MV-4-11 (cell line): ENCODE measurements at regions not wholly inside any gene's neighbourhood (a gene's known extent, or its start where the extent isn't known, plus 50 kb on each side); places are given as distances from the start of the nearest gene placed in this dataset.
A peak's percentile ranks its signal among the peaks of the same experiment; 100 is the strongest.

Source experiments
- DNase-seq: peaks from one replicate; lab custom pipeline; 2025; lab: John Stamatoyannopoulos, UW

DNA sequence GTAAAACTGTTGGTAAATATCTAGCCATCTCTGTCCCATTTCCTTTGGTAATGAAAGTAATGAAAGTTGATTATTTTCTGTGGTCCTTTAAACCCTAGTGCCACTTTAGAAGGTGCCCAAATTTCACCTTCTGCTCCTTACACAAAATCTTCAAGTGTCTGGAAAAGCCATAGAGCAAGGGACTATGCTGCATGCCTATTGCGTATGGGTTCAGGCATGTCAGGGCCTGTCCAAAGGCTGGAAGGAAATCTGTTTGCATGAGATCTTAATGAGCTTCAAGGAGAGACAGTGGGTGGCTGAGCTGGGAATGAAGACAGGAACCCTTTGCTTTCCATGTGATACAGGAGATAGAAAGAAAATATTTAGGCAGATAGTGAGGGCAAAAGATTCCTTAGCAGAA is 66.6 kb upstream of the CCN6 start:
- no peak for DNase-seq

DNA sequence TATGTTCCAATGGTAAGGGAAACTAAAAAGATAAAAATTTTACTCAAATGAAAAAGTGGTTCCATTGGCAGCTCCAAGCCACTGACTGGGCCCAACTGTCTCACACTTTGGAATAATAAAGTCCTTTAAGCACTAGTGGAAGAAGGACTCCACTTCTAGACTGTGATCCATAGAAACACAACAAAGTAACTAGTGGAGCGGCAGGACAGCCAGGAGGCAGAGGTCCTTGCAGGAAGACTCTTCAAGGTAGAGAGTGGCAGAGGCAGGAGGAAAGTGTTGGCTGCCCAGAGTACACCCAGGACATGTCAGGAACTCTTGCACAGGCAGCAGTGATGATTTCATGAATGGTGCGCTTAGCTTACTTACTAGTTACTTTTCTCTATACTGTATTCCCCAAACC is 65.0 kb upstream of the CCN6 start:
- no peak for DNase-seq

DNA sequence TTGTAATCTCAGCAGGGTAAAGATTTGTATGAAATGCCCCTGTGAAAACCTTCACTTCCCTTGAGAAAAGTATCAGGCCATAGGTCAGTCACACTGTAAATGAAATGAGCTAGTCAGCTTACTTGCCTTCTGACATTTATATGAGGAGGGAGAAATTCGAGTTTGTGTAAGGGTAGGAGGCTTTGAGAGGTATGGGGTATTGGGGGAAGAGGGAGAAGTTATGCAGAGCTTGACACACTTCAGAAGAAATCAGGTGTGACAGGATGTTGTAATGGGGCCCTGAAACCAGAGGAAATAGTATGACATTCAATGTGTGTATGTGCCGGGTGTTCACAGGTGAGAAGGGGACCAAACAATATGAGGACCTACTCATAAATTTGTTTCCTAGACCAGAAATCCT is 64.2 kb upstream of the CCN6 start:
- DNase-seq, result no peak

DNA sequence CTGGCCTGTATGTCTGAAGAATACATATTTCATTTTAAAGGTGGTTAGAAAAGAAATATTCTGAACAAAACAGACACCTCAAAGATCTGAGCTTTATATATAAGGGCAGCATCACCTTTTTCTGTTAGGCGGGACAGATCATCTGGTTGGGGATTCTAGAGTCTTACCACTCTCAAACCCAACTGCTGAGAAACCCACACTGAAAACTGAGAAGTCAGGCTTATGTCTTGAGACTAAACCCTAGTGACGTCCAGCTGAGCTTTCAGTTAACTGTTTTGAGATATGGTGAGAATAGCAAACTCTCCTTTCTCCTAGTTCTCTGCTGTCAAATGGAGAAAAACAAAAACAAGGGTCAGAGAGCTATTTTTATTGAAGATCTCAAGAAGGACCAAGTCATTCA is 63.7 kb upstream of the CCN6 start:
- DNase-seq, result no peak

DNA sequence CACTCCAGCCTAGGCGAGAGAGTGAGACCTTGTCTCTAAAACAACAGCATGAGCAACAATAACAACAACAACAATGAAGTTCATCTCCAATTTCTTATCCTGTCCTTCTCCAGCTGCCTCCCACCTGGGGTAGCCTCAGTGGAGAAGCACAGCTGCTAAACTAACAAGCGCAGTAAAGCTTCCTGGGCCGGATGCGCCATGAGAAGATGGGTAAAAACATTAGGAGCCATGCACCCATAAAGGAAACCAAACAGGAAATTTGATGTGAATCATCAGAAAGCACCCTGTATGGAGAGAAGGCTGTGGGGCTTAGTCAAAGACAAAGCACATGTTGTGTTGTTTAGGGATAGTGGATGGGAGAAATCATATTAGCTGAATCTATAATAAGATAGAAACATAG is 61.1 kb upstream of the CCN6 start:
- peak; percentile 41 for DNase-seq

DNA sequence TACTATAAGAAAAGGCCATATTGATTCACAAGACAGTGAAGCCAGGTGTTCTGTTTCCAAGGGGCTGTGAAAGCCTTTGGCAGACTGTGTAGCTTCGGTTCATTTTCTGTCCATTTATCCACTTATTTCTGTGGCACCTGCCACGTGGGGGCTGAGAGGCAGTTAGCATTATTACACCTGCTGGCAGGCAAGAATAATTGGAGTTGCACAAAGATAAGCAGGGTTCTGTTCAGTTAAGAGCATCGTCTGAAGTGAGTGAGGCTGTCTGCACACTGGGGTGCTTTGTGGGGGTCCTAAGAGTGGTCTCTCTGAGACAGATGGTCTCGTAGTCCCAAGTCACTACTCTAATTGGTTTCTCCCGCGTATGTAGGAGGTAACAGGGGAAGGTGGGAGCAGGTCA is 60.6 kb upstream of the CCN6 start:
- DNase-seq, result no peak

DNA sequence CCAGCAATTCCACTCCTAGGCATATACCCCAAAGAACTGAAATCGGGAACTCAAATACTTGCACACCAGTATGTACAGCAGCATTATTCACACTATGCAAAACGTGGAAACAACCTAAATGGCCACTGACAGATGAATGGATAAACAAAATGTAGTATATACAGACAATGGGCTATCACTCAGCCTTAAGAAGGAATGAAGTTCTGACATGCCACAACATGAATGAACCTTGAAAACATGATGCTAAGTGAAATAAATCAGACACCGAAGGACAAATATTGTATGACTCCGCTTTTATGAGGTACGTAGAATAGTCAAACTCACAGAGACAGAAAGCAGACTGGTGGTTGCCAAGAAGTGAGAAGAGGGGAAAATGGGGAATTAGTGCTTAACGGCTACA is 59.1 kb upstream of the CCN6 start:
- no peak for DNase-seq

DNA sequence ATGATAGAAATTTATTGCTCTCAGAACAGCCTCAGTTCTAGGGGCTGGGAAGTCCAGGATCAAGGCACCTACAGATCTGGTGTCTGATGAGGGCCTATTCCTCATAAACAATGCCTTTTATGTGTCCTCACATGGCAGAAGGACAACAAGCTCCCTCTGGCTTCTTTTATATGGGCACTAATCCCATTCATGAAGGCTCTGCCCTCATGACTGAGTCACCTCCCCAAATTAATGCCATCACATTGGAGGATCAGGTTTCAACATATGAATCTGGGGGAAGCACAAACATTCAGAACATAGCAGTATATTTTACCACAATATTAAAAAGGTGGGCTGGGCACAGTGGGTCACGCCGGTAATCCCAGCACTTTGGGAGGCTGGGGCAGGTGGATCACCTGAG is 58.5 kb upstream of the CCN6 start:
- no peak for DNase-seq

DNA sequence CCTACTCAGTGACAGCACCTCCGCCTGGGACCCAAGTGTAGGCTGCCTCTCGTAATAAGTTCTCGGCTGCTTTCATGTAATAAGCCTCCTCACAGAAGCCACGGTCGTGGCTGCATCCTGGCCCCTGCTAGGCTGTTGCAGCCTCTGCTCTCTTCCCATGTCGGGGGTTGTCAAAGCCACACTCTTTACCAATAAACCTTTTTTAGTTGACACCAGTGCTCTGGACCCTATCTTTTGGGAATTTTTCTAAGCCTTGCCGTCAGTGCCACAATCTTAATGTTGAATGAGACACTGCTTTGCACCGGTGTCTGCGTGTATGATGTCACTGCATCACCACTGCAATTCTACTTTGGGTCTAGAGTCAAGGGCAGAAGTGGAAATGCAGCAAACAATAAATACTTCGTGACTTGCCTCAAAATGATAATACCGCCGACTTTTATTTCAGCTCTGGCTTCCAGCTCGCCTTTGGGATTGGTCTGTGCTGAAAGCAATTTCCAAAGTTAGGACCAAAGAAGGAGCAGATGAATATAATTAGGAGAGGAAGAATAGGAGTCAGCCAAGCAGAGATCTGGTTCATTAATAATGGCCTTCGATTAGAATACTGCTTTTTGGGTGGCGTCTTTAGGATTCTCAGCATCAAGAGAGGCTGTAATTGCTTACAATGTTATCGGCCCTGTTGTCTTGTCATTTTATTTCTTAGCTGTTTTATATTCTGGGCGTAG is 57.6 kb upstream of the CCN6 start:
- DNase-seq, result no peak

DNA sequence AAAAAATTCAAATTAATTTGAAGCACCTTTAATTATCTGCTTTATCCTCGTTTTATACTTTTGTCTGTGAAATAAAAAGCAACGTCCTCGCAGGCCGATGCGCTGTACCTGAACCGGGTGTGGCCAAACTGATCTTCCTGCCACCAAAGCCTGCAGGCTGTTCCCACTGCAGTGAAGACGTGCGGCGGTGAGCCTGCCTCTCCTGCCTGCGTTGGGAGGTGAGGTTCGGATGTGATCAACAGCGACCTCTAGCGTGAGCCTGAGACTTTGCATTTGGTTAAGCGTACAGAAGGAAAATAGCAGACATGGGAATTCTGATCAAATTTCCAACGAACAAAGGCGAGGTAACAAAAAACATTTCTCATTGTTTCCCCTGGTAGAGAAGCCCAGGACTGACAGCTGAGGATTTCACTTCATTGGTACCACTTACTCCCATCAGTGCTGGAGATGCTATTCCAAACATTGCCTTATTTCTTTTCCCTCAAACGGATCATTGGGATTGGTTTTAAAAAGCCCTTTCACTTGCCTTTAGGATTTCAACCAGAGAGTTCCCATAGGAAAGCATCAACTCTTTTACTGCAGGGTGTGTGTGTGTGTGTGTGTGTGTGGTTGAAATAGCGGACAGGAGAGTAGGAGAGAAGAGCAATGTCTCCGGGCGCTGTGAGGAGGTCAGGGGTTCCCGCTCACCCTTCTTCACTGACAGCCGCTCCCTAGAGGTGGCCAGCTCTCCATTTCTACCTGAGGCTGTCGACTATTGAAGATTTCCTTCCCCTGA is 56.6 kb upstream of the CCN6 start:
- peak; percentile 41 for DNase-seq

DNA sequence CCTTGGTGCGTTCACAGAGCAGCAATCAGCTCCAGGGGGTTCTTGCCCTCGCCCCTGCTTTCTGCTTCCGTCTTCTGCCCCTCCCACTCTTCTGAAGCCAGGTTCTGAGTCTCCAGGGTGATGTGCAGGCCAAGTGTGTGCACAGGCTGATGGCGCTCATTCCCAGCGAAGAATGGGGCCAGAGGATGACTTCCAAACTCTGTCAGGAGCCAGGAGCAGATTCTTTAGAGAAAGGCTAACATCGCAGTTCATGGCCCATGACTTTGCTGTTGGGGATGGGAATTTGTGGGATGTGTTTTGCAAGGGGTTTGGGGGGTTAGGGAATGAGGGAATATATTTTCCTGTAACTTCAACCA is 56.1 kb upstream of the CCN6 start:
- no peak for DNase-seq

DNA sequence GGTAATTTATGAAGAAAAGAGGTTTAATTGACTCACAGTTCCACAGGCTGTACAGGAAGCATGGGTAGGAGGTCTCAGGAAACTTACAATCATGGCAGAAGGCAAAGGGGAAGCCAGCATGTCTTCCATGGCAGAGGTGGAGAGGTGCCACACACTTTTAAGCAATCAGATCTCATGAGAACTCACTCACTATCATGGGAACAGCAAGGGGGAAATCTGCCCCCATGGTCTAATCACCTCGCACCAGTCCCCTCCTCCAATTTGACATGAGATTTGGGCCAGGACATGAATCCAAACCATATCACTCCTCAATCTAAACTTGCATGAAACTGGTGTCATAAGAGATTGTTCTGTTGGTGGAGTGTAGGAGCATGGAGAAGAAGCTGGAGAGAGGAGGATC is 51.6 kb upstream of the CCN6 start:
- no peak for DNase-seq
